K562 (cell line): ENCODE measurements at regions not wholly inside any gene's neighbourhood (a gene's known extent, or its start where the extent isn't known, plus 50 kb on each side); places are given as distances from the start of the nearest gene placed in this dataset.

Experiments
- EHMT2 ChIP-seq: fragments of 450-650 bp; IDR thresholded peaks from 2 replicates; pipeline ENCODE4 v1.6.1; 2018; ENCODE audit warnings: antibody characterized with exemption
- HNRNPK ChIP-seq: fragments of 200-400 bp; formaldehyde crosslinking; IDR thresholded peaks from one replicate; pipeline ENCODE4 v1.6.1; 2018; ENCODE audit warnings: mild to moderate bottlenecking, low read depth, low read length; ENCODE audit not compliant: poor library complexity, severe bottlenecking
- PCBP2 ChIP-seq: fragments of 200-400 bp; formaldehyde crosslinking; IDR thresholded peaks from 2 replicates; pipeline ENCODE4 v1.6.1; 2018; ENCODE audit warnings: low read length, low read depth, mild to moderate bottlenecking, moderate library complexity; ENCODE audit not compliant: poor library complexity, severe bottlenecking
- SOX6 ChIP-seq: fragments of 450-650 bp; IDR thresholded peaks from 2 replicates; pipeline ENCODE4 v1.6.1; 2014; ENCODE audit warnings: mild to moderate bottlenecking
- SP1 ChIP-seq: sonication (generic); formaldehyde crosslinking; IDR thresholded peaks from 2 replicates; pipeline ENCODE4 v1.8.1; 2022; ENCODE audit warnings: mild to moderate bottlenecking, missing genetic modification reagents
- ZBTB7A ChIP-seq: IDR thresholded peaks from 2 replicates; pipeline ENCODE4 v1.6.1; 2011; ENCODE audit warnings: low read depth, mild to moderate bottlenecking, low read length, moderate library complexity, borderline replicate concordance; ENCODE audit not compliant: control insufficient read depth
- ZFX ChIP-seq: sonication (generic); formaldehyde crosslinking; IDR thresholded peaks from 2 replicates; pipeline ENCODE4 v1.8.0; 2022; ENCODE audit warnings: mild to moderate bottlenecking, missing genetic modification reagents, moderate library complexity
- ZNF23 ChIP-seq: fragments of 250-450 bp; sonication (Bioruptor Pico); IDR thresholded peaks from 2 replicates; pipeline ENCODE4 v1.4.0; 2020; ENCODE audit warnings: mild to moderate bottlenecking
- TF ChIP-seq, protein P1 (sequence below): fragments of 250-450 bp; sonication (Bioruptor Pico); IDR thresholded peaks from 2 replicates; pipeline ENCODE4 v1.8.0; 2022; ENCODE audit warnings: moderate library complexity, mild to moderate bottlenecking, inconsistent platforms
- TF ChIP-seq, protein P2 (sequence below), 3 experiments: IDR thresholded peaks in 2 of 3; conservative IDR thresholded peaks in 1 of 3; 2 replicates each; pipeline ENCODE4 v1.5.1; 2011 to 2012; ENCODE audit warnings: low read length in 3 of 3, mild to moderate bottlenecking in 3 of 3, control low read depth in 2 of 3, improper control_type of control experiment in 1 of 3, inconsistent platforms in 1 of 3, low read depth in 1 of 3, mixed read lengths in 1 of 3, moderate library complexity in 1 of 3; ENCODE audit not compliant: insufficient read depth in 2 of 3
- TF ChIP-seq, protein P3 (sequence below): fragments of 450-650 bp; formaldehyde crosslinking; IDR thresholded peaks from 2 replicates; pipeline ENCODE4 v1.4.0; 2022; ENCODE audit warnings: mild to moderate bottlenecking, moderate library complexity

DNA sequence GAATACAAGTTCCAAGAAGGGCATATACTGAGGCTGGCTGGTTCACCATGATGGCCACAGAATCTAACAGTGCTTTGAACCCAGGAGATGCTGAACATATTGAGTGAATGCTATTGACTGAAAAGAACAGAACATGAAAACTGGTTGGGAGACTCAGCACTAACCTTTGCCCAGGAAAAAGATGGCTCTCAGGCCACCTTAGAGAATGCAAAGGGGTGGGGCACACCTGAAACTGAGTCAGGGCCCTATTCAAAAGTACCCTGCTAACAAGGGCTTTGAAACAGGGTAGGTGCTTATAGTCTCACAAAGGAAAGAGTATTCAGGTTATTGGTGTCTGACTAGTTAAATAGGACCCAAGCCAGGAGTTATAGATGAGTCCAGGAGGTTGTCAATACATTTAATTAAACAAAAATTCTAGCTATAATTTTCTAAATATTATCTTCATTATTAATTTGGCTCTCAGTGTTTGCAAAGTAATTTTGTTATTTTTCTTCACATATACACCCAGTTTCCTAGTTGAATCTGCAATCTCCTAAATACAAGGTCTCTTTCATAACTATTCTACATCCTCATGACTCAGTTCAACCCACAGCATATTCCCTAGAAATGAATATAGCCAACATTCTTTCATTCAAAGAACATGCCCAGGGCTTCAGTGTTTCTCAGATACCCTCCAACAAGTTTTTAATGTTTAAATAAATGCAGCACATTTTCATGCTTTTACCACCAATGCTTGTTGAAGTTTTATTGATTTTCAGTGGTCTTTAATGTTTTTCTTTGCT lies 144.2 kb upstream of the RAPGEF2 start:
- TF ChIP-seq SP1 (CRISPR knock-in tag) (no peak), ZFX (no peak), HNRNPK (no peak), ZBTB7A (no peak), PCBP2 (no peak), SOX6 (no peak), ZNF23 (CRISPR knock-in tag) (no peak), EHMT2 (no peak)
- TF ChIP-seq, protein P1, sequence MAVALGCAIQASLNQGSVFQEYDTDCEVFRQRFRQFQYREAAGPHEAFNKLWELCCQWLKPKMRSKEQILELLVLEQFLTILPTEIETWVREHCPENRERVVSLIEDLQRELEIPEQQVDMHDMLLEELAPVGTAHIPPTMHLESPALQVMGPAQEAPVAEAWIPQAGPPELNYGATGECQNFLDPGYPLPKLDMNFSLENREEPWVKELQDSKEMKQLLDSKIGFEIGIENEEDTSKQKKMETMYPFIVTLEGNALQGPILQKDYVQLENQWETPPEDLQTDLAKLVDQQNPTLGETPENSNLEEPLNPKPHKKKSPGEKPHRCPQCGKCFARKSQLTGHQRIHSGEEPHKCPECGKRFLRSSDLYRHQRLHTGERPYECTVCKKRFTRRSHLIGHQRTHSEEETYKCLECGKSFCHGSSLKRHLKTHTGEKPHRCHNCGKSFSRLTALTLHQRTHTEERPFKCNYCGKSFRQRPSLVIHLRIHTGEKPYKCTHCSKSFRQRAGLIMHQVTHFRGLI (CRISPR knock-in tag): no peak
- TF ChIP-seq, protein P2, sequence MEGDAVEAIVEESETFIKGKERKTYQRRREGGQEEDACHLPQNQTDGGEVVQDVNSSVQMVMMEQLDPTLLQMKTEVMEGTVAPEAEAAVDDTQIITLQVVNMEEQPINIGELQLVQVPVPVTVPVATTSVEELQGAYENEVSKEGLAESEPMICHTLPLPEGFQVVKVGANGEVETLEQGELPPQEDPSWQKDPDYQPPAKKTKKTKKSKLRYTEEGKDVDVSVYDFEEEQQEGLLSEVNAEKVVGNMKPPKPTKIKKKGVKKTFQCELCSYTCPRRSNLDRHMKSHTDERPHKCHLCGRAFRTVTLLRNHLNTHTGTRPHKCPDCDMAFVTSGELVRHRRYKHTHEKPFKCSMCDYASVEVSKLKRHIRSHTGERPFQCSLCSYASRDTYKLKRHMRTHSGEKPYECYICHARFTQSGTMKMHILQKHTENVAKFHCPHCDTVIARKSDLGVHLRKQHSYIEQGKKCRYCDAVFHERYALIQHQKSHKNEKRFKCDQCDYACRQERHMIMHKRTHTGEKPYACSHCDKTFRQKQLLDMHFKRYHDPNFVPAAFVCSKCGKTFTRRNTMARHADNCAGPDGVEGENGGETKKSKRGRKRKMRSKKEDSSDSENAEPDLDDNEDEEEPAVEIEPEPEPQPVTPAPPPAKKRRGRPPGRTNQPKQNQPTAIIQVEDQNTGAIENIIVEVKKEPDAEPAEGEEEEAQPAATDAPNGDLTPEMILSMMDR (IDR thresholded peaks at IDR 0.05 in 2 of 3, conservative IDR thresholded peaks at IDR 0.05 in 1 of 3; ENCODE audit: insufficient read depth in 2 of 3, low read depth in 1 of 3, low read length in 3 of 3): no peak
- TF ChIP-seq, protein P3, sequence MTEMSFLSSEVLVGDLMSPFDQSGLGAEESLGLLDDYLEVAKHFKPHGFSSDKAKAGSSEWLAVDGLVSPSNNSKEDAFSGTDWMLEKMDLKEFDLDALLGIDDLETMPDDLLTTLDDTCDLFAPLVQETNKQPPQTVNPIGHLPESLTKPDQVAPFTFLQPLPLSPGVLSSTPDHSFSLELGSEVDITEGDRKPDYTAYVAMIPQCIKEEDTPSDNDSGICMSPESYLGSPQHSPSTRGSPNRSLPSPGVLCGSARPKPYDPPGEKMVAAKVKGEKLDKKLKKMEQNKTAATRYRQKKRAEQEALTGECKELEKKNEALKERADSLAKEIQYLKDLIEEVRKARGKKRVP (CRISPR knock-in tag): no peak
